ENCODE measurements at regions not wholly inside any gene's neighbourhood (a gene's known extent, or its start where the extent isn't known, plus 50 kb on each side); places are given as distances from the start of the nearest gene placed in this dataset.
A peak's percentile ranks its signal among the peaks of the same experiment; 100 is the strongest.

DNA sequence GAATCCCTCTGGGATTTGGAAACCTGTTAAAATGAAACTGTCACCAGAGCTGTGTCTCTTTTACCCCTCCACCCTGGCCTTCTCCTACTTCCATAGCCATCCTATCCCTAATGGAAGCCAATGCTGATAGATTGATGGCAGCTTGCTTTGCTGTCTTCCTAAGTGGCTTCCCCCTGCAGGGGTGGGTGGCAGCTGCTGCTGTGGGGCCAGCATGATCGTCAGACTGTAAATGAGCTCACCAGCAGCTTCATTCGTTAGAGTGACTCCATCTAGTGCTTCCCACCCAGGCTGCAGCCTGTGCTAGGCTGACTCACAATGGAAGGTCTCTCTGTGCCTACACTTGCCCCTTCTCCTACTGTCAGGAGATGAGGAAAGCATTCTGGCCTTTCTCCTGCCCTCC, 311.0 kb downstream of the BUD13 start:
- H3K36me3 Mint-ChIP-seq (ENCODE audit: insufficient read depth, unreplicated experiment): no peaks in the 10 kb centered on the region
- peaks cover 9% of the 10 kb centered on the region for H3K9me3 Mint-ChIP-seq (ENCODE audit: unreplicated experiment)
- no peak for DNase-seq
- CTCF ChIA-PET: interaction anchor here (0.7 kb wide), 2 partner anchors 101 to 467 kb away, joined by 3 read pairs; no protein-coding TSS in a partner anchor
- Histone ChIP-seq H3K4me3 (ENCODE audit: low read depth, low read length) (no peak overlapping the region), H3K36me3 (ENCODE audit: control insufficient read depth, insufficient read depth, low read length) (no peaks in the 10 kb centered on the region), H3K4me1 (peaks cover 24% of the 10 kb centered on the region), H3K9me3 (no peaks in the 10 kb centered on the region), H3K27me3 (replicated peaks; ENCODE audit: control insufficient read depth, insufficient read depth, low read length) (no peaks in the 10 kb centered on the region)
- no peaks in the 10 kb centered on the region for H3K27me3 Mint-ChIP-seq (ENCODE audit: insufficient read depth, unreplicated experiment)
- intact Hi-C loops (cut with micrococcal nuclease; ENCODE audit: unreplicated experiment): no loop called here
- POLR2A ChIA-PET: no interaction called here
- no peak overlapping the region for H3K27ac Mint-ChIP-seq (ENCODE audit: unreplicated experiment)
- TF ChIP-seq, protein P1, sequence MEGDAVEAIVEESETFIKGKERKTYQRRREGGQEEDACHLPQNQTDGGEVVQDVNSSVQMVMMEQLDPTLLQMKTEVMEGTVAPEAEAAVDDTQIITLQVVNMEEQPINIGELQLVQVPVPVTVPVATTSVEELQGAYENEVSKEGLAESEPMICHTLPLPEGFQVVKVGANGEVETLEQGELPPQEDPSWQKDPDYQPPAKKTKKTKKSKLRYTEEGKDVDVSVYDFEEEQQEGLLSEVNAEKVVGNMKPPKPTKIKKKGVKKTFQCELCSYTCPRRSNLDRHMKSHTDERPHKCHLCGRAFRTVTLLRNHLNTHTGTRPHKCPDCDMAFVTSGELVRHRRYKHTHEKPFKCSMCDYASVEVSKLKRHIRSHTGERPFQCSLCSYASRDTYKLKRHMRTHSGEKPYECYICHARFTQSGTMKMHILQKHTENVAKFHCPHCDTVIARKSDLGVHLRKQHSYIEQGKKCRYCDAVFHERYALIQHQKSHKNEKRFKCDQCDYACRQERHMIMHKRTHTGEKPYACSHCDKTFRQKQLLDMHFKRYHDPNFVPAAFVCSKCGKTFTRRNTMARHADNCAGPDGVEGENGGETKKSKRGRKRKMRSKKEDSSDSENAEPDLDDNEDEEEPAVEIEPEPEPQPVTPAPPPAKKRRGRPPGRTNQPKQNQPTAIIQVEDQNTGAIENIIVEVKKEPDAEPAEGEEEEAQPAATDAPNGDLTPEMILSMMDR (IDR thresholded peaks at IDR 0.05; ENCODE audit: insufficient read depth in 1 of 2, low read depth in 1 of 2, low read length in 1 of 2, severe bottlenecking in 1 of 2, unreplicated experiment in 1 of 2): no peak
- peaks cover 27% of the 10 kb centered on the region for H3K4me1 Mint-ChIP-seq (ENCODE audit: low read depth, unreplicated experiment)
- H3K4me3 Mint-ChIP-seq (ENCODE audit: unreplicated experiment): no peak overlapping the region
- BruUV-seq (replicated peaks): no TSS peak

DNA sequence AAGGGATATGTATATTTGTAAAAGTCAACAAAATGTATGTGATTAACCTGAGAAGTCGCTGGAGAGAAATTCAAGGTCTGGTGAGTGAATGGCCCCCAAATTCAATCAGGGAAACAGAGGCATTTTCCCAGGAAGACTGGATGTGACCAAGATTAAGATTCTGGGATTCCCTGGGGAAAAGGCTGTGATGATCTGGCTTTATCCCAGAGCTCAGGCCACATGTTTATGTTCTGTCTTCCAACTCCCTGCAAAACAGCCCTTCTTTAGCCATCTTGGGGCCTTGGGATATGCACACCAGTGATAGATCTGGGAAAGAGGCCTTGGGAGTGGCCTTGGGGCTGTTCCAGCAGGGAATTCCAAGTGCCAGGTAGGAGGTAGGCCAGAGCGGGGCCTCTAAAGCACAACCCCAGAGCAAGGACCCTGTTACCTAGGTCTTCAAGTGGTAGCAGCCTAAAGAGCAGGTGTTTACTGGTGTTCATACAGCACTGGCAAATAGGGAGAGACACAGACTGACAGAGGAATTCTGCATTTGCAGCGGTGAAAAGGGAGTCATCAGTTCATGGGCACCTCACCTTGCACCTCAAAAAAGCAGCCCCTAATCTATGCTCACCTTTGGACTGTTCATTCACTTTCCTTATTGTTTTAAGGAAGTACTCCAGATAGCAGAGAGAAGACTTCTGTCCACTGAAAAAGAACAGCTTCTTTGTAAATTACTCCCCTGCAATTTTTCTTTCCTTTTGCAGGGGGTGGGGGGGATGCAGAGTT, 312.4 kb downstream of the BUD13 start:
- Mint-ChIP-seq H3K4me3 (ENCODE audit: unreplicated experiment) (no peak overlapping the region), H3K27me3 (ENCODE audit: insufficient read depth, unreplicated experiment) (no peaks in the 10 kb centered on the region), H3K36me3 (ENCODE audit: insufficient read depth, unreplicated experiment) (no peaks in the 10 kb centered on the region), H3K27ac (ENCODE audit: unreplicated experiment) (no peak overlapping the region), H3K9me3 (ENCODE audit: unreplicated experiment) (peaks cover under 1% of the 10 kb centered on the region), H3K4me1 (ENCODE audit: low read depth, unreplicated experiment) (peaks cover 20% of the 10 kb centered on the region)
- no TSS peak for BruUV-seq (replicated peaks)
- ChIA-PET CTCF (no interaction called here), POLR2A (no interaction called here)
- Histone ChIP-seq H3K4me1 (peaks cover 24% of the 10 kb centered on the region), H3K4me3 (ENCODE audit: low read depth, low read length) (no peak overlapping the region), H3K9me3 (no peaks in the 10 kb centered on the region; the same call in 1 of the 2 replicates), H3K36me3 (ENCODE audit: control insufficient read depth, insufficient read depth, low read length) (no peaks in the 10 kb centered on the region), H3K27me3 (replicated peaks; ENCODE audit: control insufficient read depth, insufficient read depth, low read length) (no peaks in the 10 kb centered on the region)
- intact Hi-C loops (cut with micrococcal nuclease; ENCODE audit: unreplicated experiment): no loop called here
- TF ChIP-seq, protein P1 (IDR thresholded peaks at IDR 0.05; ENCODE audit: insufficient read depth in 1 of 2, low read depth in 1 of 2, low read length in 1 of 2, severe bottlenecking in 1 of 2, unreplicated experiment in 1 of 2): no peak
- DNase-seq: no peak

DNA sequence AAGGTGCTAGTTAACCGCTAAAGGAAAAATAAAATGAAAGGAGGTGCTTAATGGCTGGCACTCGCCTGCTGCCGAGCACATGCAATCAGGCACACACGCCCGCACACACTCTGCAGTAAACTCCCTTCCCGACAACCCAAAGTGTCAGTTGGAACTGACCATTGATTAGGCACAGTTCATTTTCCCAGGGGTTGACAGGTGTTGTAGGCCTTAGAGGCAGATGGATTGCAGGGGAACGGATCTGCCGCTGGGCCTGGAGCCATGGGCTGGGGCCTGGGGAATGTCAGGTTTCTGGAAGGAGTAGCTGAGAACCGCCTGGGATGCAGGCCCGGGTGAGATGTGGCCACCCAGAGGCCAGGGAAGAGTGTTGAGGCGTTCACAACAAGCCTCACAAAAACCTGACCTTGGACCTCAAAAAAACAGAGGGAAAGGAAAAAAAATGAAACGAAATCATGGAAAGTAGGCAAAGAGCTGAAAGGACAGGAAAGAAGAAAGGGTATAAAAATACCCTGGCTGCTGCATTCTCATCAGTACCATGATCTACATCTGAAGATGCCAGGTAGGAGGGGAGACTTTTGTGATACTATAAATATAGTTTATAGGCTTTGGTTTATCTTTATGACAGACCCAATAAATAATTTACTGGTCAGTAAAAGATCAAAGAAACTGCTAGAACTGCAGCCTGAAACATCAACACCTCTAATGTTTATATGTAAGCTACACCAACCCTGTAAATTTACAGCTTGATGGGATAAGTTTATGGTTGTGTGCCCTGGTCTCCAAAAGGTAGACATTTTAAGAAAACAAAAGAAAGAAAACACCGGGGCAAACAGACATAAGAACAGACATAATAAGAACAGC, 313.4 kb downstream of the BUD13 start:
- Mint-ChIP-seq H3K4me1 (ENCODE audit: low read depth, unreplicated experiment) (peaks cover 20% of the 10 kb centered on the region), H3K36me3 (ENCODE audit: insufficient read depth, unreplicated experiment) (no peaks in the 10 kb centered on the region), H3K9me3 (ENCODE audit: unreplicated experiment) (no peaks in the 10 kb centered on the region), H3K27me3 (ENCODE audit: insufficient read depth, unreplicated experiment) (no peaks in the 10 kb centered on the region), H3K4me3 (ENCODE audit: unreplicated experiment) (no peak overlapping the region), H3K27ac (ENCODE audit: unreplicated experiment) (peak overlapping the region; percentile 48)
- BruUV-seq (replicated peaks): no TSS peak
- H3K4me3 ChIP-seq (ENCODE audit: low read depth, low read length): no peak overlapping the region
- H3K27me3 ChIP-seq (replicated peaks; ENCODE audit: control insufficient read depth, insufficient read depth, low read length): no peaks in the 10 kb centered on the region
- TF ChIP-seq, protein P1 (IDR thresholded peaks at IDR 0.05; ENCODE audit: insufficient read depth in 1 of 2, low read depth in 1 of 2, low read length in 1 of 2, severe bottlenecking in 1 of 2, unreplicated experiment in 1 of 2): no peak
- no peak for DNase-seq
- H3K36me3 ChIP-seq (ENCODE audit: control insufficient read depth, insufficient read depth, low read length): no peaks in the 10 kb centered on the region
- H3K9me3 ChIP-seq: no peaks in the 10 kb centered on the region; the same call in 1 of the 2 replicates
- ChIA-PET CTCF (interaction anchor here (1.1 kb wide), 1 partner anchor 40 kb away, joined by 4 read pairs; no protein-coding TSS in a partner anchor), POLR2A (no interaction called here)
- intact Hi-C loops (cut with micrococcal nuclease; ENCODE audit: unreplicated experiment): no loop called here
- peaks cover 24% of the 10 kb centered on the region for H3K4me1 ChIP-seq

Measured in Caco-2 (cell line).